Suprapubic skin (tissue), 4 donors: ENCODE measurements at regions not wholly inside any gene's neighbourhood (a gene's known extent, or its start where the extent isn't known, plus 50 kb on each side); places are given as distances from the start of the nearest gene placed in this dataset.

Experiments used
- DNase-seq, 2 donors: peaks; one replicate each; pipeline ENCODE4 v3.0.0-alpha.2; 2019; ENCODE audit warnings: low spot score in 2 of 2
- H3K27ac ChIP-seq: fragments of 200-600 bp; sonication (generic); one replicate; pipeline ENCODE4 v1.5.1; 2019
- H3K27me3 ChIP-seq: fragments of 200-600 bp; sonication (generic); one replicate; pipeline ENCODE4 v1.5.1; 2019
- H3K36me3 ChIP-seq: fragments of 200-600 bp; sonication (generic); one replicate; pipeline ENCODE4 v1.5.1; 2019
- H3K4me1 ChIP-seq: fragments of 200-600 bp; sonication (generic); one replicate; pipeline ENCODE4 v1.5.1; 2019
- H3K4me3 ChIP-seq: fragments of 200-600 bp; sonication (generic); one replicate; pipeline ENCODE4 v1.5.1; 2019; ENCODE audit warnings: mild to moderate bottlenecking
- H3K9me3 ChIP-seq: fragments of 200-600 bp; sonication (generic); one replicate; pipeline ENCODE4 v1.5.1; 2019
- CTCF ChIP-seq, 2 donors: fragments of 200-600 bp in 1 of 2; fragments of 450-650 bp in 1 of 2; sonication (generic) in 1 of 2; IDR thresholded peaks; one replicate each; pipeline ENCODE4 v1.5.1; 2016 to 2019; ENCODE audit warnings: antibody characterized with exemption in 2 of 2, mild to moderate bottlenecking in 1 of 2, moderate library complexity in 1 of 2
- EP300 ChIP-seq: sonication (generic); formaldehyde crosslinking; IDR thresholded peaks from one replicate; pipeline ENCODE4 v1.6.1; 2017; ENCODE audit warnings: antibody characterized with exemption
- POLR2A ChIP-seq, 2 donors: fragments of 450-650 bp; IDR thresholded peaks; one replicate each; pipeline ENCODE4 v1.6.1; 2017; ENCODE audit warnings: antibody characterized with exemption in 2 of 2, mild to moderate bottlenecking in 2 of 2, moderate library complexity in 2 of 2
- POLR2AphosphoS5 ChIP-seq, 3 donors: sonication (generic); formaldehyde crosslinking; IDR thresholded peaks; one replicate each; pipeline ENCODE4 v1.6.1; 2017; ENCODE audit warnings: antibody characterized with exemption in 3 of 3
- WGBS: methylation state at CpG from one replicate; pipeline ENCODE4 v1.1.5; 2018; 5-methylcytosine and 5-hydroxymethylcytosine counted together

- Histone ChIP-seq H3K4me1 (no peaks in the 10 kb centered on the region), H3K27ac (no peak overlapping the region), H3K4me3 (no peak overlapping the region), H3K9me3 (no peaks in the 10 kb centered on the region), H3K36me3 (no peaks in the 10 kb centered on the region), H3K27me3 (no peaks in the 10 kb centered on the region)
- WGBS, result 48% methylated on average over 1 of the region's 1 CpG
- TF ChIP-seq EP300 (no peak), POLR2AphosphoS5 (IDR thresholded peaks at IDR 0.05) (no peak), POLR2A (IDR thresholded peaks at IDR 0.05) (no peak), CTCF (IDR thresholded peaks at IDR 0.05) (no peak)
- DNase-seq, result no peak
Observed at GRCh38 chr13:81738364-81738763, 1397.4 kb upstream of the SPRY2 start.

GRCh38 chr13:81726037-81726726, 1385.3 kb upstream of the SPRY2 start:
- Histone ChIP-seq H3K4me3 (no peak overlapping the region), H3K9me3 (no peaks in the 10 kb centered on the region), H3K4me1 (no peaks in the 10 kb centered on the region), H3K36me3 (no peaks in the 10 kb centered on the region), H3K27ac (no peak overlapping the region), H3K27me3 (no peaks in the 10 kb centered on the region)
- 59% methylated on average over 13 of the region's 14 CpGs for WGBS
- no peak for TF ChIP-seq POLR2AphosphoS5 (IDR thresholded peaks at IDR 0.05)
- no peak for TF ChIP-seq EP300
- no peak for TF ChIP-seq CTCF (IDR thresholded peaks at IDR 0.05)
- no peak for TF ChIP-seq POLR2A (IDR thresholded peaks at IDR 0.05)
- DNase-seq, result no peak

- no peak overlapping the region for H3K4me3 ChIP-seq
- H3K27ac ChIP-seq, result no peak overlapping the region
- H3K27me3 ChIP-seq, result no peaks in the 10 kb centered on the region
- no peaks in the 10 kb centered on the region for H3K9me3 ChIP-seq
- TF ChIP-seq CTCF (IDR thresholded peaks at IDR 0.05), result no peak
- no peak for TF ChIP-seq EP300
- TF ChIP-seq POLR2AphosphoS5 (IDR thresholded peaks at IDR 0.05), result no peak
- TF ChIP-seq POLR2A (IDR thresholded peaks at IDR 0.05), result no peak
- H3K4me1 ChIP-seq, result no peaks in the 10 kb centered on the region
- WGBS, result 83% methylated on average over 1 of the region's 1 CpG
- H3K36me3 ChIP-seq, result no peaks in the 10 kb centered on the region
- DNase-seq, result no peak
Observed at GRCh38 chr13:81722456-81722855, 1381.5 kb upstream of the SPRY2 start.

- H3K27ac ChIP-seq, result no peak overlapping the region
- H3K4me1 ChIP-seq, result no peaks in the 10 kb centered on the region
- no peaks in the 10 kb centered on the region for H3K36me3 ChIP-seq
- no peak overlapping the region for H3K4me3 ChIP-seq
- no peaks in the 10 kb centered on the region for H3K27me3 ChIP-seq
- TF ChIP-seq POLR2A (IDR thresholded peaks at IDR 0.05), result no peak
- no peak for TF ChIP-seq POLR2AphosphoS5 (IDR thresholded peaks at IDR 0.05)
- no peak for TF ChIP-seq EP300
- no peak for TF ChIP-seq CTCF (IDR thresholded peaks at IDR 0.05)
- DNase-seq, result no peak
- no peaks in the 10 kb centered on the region for H3K9me3 ChIP-seq
Observed at GRCh38 chr13:81721400-81721799, 1380.5 kb upstream of the SPRY2 start.

DNA sequence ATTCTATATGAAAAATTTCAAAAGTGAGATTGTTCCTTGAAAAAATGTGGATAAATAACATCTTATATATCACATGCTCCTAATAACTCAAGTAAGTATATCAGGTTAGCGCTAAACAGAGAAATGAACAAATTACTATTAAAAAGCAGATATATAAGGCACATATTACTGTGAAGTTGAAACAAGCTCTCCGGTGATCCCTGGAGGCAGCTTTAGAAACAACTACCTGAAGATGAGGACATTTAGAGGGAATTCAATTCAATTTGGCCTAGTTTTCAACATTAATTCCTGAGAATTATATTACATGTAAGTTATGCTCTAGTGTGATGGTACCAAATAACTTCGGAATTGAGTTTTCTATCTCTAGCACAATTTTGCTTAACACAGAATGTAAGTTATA, 1373.6 kb upstream of the SPRY2 start:
- 95% methylated on average over 3 of the region's 3 CpGs for WGBS
- H3K36me3 ChIP-seq, result no peaks in the 10 kb centered on the region
- DNase-seq, result no peak
- H3K9me3 ChIP-seq, result no peaks in the 10 kb centered on the region
- TF ChIP-seq POLR2AphosphoS5 (IDR thresholded peaks at IDR 0.05), result no peak
- no peak for TF ChIP-seq POLR2A (IDR thresholded peaks at IDR 0.05)
- TF ChIP-seq CTCF (IDR thresholded peaks at IDR 0.05), result no peak
- TF ChIP-seq EP300, result no peak
- H3K27me3 ChIP-seq, result no peaks in the 10 kb centered on the region
- H3K4me3 ChIP-seq, result no peak overlapping the region
- H3K27ac ChIP-seq, result no peak overlapping the region
- H3K4me1 ChIP-seq, result no peaks in the 10 kb centered on the region
